ENCODE measurements at regions not wholly inside any gene's neighbourhood (a gene's known extent, or its start where the extent isn't known, plus 50 kb on each side); places are given as distances from the start of the nearest gene placed in this dataset.

- WGBS (ENCODE audit: insufficient coverage, insufficient replicate concordance, low lambda C conversion rate, missing lambda C conversion rate): 49% methylated on average over 8 of the region's 8 CpGs
- no TSS peak for BruUV-seq (replicated peaks)
These were observed 110.3 kb downstream of the PDCL3 start for GRCh38 chr2:100673115-100673514.

More at GRCh38 chr2:100673115-100673514, 110.3 kb downstream of the PDCL3 start:
- intact Hi-C loops (cut with micrococcal nuclease; ENCODE audit: unreplicated experiment) (no loop called here), in situ Hi-C loops (cut with MboI) (no loop called here)
- ChIA-PET CTCF (no interaction called here), SMC1A (ENCODE audit: uncharacterized antibody, unreplicated experiment) (interaction anchor here (1.0 kb wide), 1 partner anchor 57 kb away, joined by 3 read pairs; no protein-coding TSS in a partner anchor), RAD21 (ENCODE audit: unreplicated experiment) (no interaction called here), POLR2A (no interaction called here)
- H3K4me3 ChIP-seq: no peak overlapping the region
- H3K9me3 ChIP-seq (replicated peaks; ENCODE audit: control insufficient read depth, insufficient read depth, low read length): no peaks in the 10 kb centered on the region
- H4K20me1 ChIP-seq (ENCODE audit: control insufficient read depth, insufficient read depth): no peaks in the 10 kb centered on the region
- no peak for ATAC-seq
- no peaks in the 10 kb centered on the region for H3K4me1 ChIP-seq (ENCODE audit: control insufficient read depth, insufficient read depth, low read length)
- H3K27ac ChIP-seq (ENCODE audit: control insufficient read depth, insufficient read depth): no peak overlapping the region
- H3K79me2 ChIP-seq (ENCODE audit: control insufficient read depth, insufficient read depth, low read length): no peaks in the 10 kb centered on the region
- H3K36me3 ChIP-seq (ENCODE audit: control insufficient read depth in 2 of 2, insufficient read depth in 2 of 2, low read length in 1 of 2): no peaks in the 10 kb centered on the region
- H3K9ac ChIP-seq (ENCODE audit: control insufficient read depth, insufficient read depth, low read length): no peak overlapping the region
- H2AFZ ChIP-seq (ENCODE audit: control insufficient read depth, low read depth, low read length): no peak overlapping the region
- no peak for DNase-seq (ENCODE audit: low read depth, low spot score)
- H3K4me2 ChIP-seq (ENCODE audit: control insufficient read depth, insufficient read depth): no peak overlapping the region
- TF ChIP-seq ZNF384 (IDR thresholded peaks at IDR 0.05; ENCODE audit: borderline replicate concordance, low read depth, low read length) (no peak), CHD4 (IDR thresholded peaks at IDR 0.05) (no peak), MYC (IDR thresholded peaks at IDR 0.05; ENCODE audit: insufficient read depth, insufficient read length, insufficient replicate concordance, low read length, severe bottlenecking) (no peak), IKZF2 (IDR thresholded peaks at IDR 0.05) (no peak), ZNF217 (IDR thresholded peaks at IDR 0.05) (no peak), PKNOX1 (IDR thresholded peaks at IDR 0.05) (no peak), TCF7 (IDR thresholded peaks at IDR 0.05; ENCODE audit: borderline replicate concordance) (no peak), SMAD5 (IDR thresholded peaks at IDR 0.05; ENCODE audit: low read depth) (no peak), SUPT20H (IDR thresholded peaks at IDR 0.05; ENCODE audit: borderline replicate concordance, control insufficient read depth, low read depth, low read length) (no peak), NKRF (conservative IDR thresholded peaks at IDR 0.05) (no peak), SREBF1 (IDR thresholded peaks at IDR 0.05; ENCODE audit: low read length) (no peak), KLF5 (IDR thresholded peaks at IDR 0.05; ENCODE audit: partially characterized antibody) (no peak), SIN3A (IDR thresholded peaks at IDR 0.05; ENCODE audit: low read depth, low read length) (no peak), BHLHE40 (IDR thresholded peaks at IDR 0.05; ENCODE audit: borderline replicate concordance in 1 of 2, low read depth in 2 of 2, low read length in 1 of 2) (no peak), RBBP5 (conservative IDR thresholded peaks at IDR 0.05) (no peak), YBX1 (IDR thresholded peaks at IDR 0.05) (no peak), POLR2A (IDR thresholded peaks at IDR 0.05; ENCODE audit: low read depth, low read length) (no peak)
- no peak for FAIRE-seq
- no peaks in the 10 kb centered on the region; a peak in 2 of 4 replicates for H3K27me3 ChIP-seq (replicated peaks in 1 of 2; ENCODE audit: control insufficient read depth in 2 of 2, insufficient read depth in 2 of 2, low read length in 1 of 2)

Measured in GM12878 (cell line).